ENCODE measurements at regions not wholly inside any gene's neighbourhood (a gene's known extent, or its start where the extent isn't known, plus 50 kb on each side); places are given as distances from the start of the nearest gene placed in this dataset.

DNA sequence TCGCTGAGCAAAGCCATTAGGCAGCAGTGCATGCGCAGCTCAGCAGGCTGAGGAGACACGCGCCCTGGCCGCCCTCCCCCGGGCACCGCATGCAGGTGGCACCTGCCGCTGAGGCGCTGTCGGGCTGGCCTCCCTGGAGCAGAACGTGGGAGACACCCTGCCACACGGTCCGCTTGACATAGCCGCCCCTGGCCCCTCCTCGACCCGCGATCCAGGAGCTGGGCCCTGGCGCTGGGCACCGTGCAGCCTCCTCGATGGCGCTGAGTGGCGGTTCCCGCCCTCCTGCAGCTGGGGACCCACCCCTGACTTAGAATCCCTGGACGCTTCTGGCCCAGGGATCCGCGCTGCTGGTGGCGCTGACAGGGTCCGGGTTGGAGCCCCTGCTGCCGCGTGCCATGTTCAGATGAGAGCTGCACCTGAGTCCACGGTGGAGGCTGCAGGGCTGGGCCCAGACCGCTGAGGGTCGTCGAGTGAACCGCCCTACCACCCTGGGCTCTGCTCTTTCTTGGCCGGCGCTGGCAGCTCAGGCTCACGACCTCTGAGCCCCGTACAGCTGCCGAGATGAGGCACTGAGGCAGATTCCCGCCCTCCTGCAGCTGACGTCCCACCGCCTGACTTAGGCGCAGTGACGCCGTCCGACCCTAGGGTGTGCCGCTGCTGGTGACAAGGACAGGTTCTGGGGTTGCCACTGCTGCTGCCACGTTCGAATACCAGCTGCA, 116.8 kb downstream of the OR13A1 start:
- Histone ChIP-seq H3K4me1 (ENCODE audit: control insufficient read depth, insufficient read depth, low read length) (no peaks in the 10 kb centered on the region), H3K4me3 (ENCODE audit: low read depth, low read length) (no peak overlapping the region), H3K9ac (ENCODE audit: low read depth, low read length) (no peak overlapping the region), H3K9me3 (ENCODE audit: control insufficient read depth, insufficient read depth, low read length) (no peaks in the 10 kb centered on the region), H3K27me3 (ENCODE audit: control insufficient read depth, insufficient read depth, low read length) (no peaks in the 10 kb centered on the region), H3K27ac (ENCODE audit: low read depth, low read length) (no peak overlapping the region), H3K36me3 (ENCODE audit: control insufficient read depth, insufficient read depth, low read length) (no peaks in the 10 kb centered on the region)

DNA sequence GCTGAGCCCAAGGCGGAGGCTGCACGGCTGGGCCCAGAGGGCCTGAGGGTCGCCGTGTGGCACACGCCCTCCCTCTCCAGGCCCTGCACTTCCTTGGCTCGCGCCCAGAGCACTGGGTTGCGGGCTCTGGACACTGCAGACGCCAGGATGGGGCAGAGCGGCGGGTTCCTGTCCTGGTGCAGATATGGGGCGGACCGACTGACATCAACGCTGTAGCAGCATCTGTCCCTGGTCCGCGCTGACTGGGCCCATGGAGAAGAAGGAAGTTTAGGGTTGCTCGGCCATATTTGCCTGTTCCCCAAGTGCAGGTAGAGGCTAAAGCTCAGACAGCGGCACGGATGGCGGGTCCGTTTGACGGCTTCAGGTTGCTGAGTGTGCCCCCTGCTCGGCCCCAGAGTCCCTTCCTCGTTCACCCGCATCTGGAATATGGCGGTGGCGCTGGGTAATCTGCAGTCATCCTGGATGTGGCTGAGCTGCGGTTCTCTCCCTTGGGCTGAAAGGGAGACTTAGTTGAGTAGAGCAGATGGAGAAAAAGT, 116.1 kb downstream of the OR13A1 start:
- no peaks in the 10 kb centered on the region for H3K36me3 ChIP-seq (ENCODE audit: control insufficient read depth, insufficient read depth, low read length)
- no peak overlapping the region for H3K27ac ChIP-seq (ENCODE audit: low read depth, low read length)
- no peak overlapping the region for H3K9ac ChIP-seq (ENCODE audit: low read depth, low read length)
- H3K4me1 ChIP-seq (ENCODE audit: control insufficient read depth, insufficient read depth, low read length), result no peaks in the 10 kb centered on the region
- H3K27me3 ChIP-seq (ENCODE audit: control insufficient read depth, insufficient read depth, low read length), result no peaks in the 10 kb centered on the region
- no peak overlapping the region for H3K4me3 ChIP-seq (ENCODE audit: low read depth, low read length)
- H3K9me3 ChIP-seq (ENCODE audit: control insufficient read depth, insufficient read depth, low read length), result no peaks in the 10 kb centered on the region

DNA sequence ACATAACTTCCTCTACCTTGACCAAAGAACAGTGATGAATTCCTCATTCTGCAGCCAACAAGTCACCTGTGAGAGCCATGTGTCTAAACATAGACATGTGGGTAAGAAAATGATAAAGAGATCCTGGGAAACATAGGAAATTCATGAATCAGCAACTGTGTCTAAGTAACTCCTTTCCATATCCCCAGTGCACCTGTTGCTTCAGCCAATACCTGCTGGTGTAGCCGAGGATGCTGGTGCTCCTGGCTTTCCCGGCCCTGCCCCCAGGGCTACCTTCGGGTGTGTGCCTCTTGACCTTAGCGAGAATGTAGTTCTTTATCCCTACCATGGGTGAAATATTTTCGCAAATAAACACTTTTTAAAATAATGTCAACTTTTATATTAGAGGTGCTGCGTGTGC, 114.1 kb downstream of the OR13A1 start:
- Histone ChIP-seq H3K4me3 (ENCODE audit: low read depth, low read length) (no peak overlapping the region), H3K27me3 (ENCODE audit: control insufficient read depth, insufficient read depth, low read length) (no peaks in the 10 kb centered on the region), H3K9me3 (ENCODE audit: control insufficient read depth, insufficient read depth, low read length) (no peaks in the 10 kb centered on the region), H3K36me3 (ENCODE audit: control insufficient read depth, insufficient read depth, low read length) (no peaks in the 10 kb centered on the region), H3K27ac (ENCODE audit: low read depth, low read length) (no peak overlapping the region), H3K4me1 (ENCODE audit: control insufficient read depth, insufficient read depth, low read length) (no peaks in the 10 kb centered on the region), H3K9ac (ENCODE audit: low read depth, low read length) (no peak overlapping the region)

DNA sequence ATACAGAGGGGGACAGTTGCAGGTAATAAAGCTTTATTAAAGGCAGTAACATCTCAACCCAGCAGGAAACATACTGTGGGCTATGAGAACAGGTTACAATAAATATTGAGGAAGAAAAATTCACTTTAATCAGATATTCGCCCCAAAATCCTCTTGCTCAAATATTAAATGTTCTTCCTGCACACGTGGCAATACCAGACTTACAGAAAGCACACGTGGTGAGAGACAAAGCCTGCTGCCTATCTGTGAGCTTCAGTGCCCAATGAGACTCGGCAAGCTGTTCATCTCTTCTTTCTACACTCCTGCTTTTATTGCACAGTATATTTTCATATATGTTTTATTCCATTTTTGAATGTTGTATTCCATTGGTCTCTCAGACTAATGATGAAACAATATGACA, 113.2 kb downstream of the OR13A1 start:
- Histone ChIP-seq H3K4me3 (ENCODE audit: low read depth, low read length) (no peak overlapping the region), H3K27me3 (ENCODE audit: control insufficient read depth, insufficient read depth, low read length) (no peaks in the 10 kb centered on the region), H3K9me3 (ENCODE audit: control insufficient read depth, insufficient read depth, low read length) (no peaks in the 10 kb centered on the region), H3K27ac (ENCODE audit: low read depth, low read length) (no peak overlapping the region), H3K9ac (ENCODE audit: low read depth, low read length) (no peak overlapping the region), H3K36me3 (ENCODE audit: control insufficient read depth, insufficient read depth, low read length) (no peaks in the 10 kb centered on the region), H3K4me1 (ENCODE audit: control insufficient read depth, insufficient read depth, low read length) (no peaks in the 10 kb centered on the region)

DNA sequence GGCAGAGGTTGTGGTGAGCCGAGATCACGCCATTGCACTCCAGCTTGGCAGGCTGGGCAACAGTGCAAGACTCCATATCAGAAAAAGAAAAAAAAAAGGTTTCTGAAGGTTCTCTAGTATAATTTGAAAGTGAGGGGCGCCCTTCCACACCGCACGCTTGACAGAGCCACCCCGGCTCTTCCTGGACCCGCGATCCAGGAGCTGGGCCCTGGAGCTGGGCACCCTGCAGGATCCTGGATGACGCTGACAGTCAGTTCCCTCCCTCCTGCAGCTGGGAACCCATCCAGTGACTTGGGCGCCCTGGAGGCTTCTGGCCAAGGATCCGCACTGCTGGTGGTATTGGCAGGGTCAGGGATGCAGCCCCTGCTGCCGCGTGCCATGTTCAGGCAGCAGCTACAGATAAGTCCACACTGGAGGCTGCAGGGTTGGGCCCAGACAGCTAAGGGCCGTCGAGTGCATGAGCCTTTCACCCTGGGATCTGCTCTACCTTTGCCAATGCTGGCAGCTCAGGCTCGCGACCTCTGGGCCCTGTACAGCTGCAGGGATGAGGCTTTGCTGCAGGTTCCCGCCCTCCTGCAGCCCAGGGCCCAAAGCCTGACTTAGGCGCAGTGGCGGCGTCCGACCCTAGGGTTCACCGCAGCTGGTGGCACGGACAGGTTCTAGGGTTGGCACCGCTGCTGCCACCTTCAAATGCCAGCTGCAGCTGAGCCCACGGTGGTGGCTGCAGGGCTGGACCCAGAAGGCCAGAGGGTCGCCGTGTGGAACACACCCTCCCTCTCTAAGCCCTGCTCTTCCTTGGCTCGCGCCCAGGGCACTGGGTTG, 110.2 kb downstream of the OR13A1 start:
- no peak overlapping the region for H3K9ac ChIP-seq (ENCODE audit: low read depth, low read length)
- H3K9me3 ChIP-seq (ENCODE audit: control insufficient read depth, insufficient read depth, low read length), result no peaks in the 10 kb centered on the region

DNA sequence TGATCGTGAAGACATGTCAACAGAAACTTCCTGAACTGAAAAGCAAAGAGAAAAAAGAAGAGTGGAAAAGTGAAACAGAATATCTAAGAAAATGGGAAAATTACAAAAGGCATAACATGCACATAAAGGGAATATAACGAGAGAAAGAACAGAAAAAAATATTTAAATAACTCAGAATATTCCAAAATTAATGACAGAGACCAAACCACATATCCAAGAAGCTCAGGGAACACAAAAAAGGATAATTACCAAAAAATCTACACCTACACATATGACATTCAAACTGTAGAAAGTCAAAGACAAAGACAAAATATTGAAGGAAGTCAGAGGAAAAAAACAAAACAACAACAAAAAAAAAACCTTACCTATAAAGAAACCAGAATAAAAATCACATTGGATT, 105.5 kb downstream of the OR13A1 start:
- Histone ChIP-seq H3K27ac (ENCODE audit: low read depth, low read length) (no peak overlapping the region), H3K36me3 (ENCODE audit: control insufficient read depth, insufficient read depth, low read length) (no peaks in the 10 kb centered on the region), H3K4me3 (ENCODE audit: low read depth, low read length) (no peak overlapping the region), H3K27me3 (ENCODE audit: control insufficient read depth, insufficient read depth, low read length) (no peaks in the 10 kb centered on the region), H3K9ac (ENCODE audit: low read depth, low read length) (no peak overlapping the region), H3K4me1 (ENCODE audit: control insufficient read depth, insufficient read depth, low read length) (no peaks in the 10 kb centered on the region), H3K9me3 (ENCODE audit: control insufficient read depth, insufficient read depth, low read length) (no peaks in the 10 kb centered on the region)

More for the DNA sequence above, 110.2 kb downstream of the OR13A1 start:
- Histone ChIP-seq H3K27me3 (ENCODE audit: control insufficient read depth, insufficient read depth, low read length) (no peaks in the 10 kb centered on the region), H3K36me3 (ENCODE audit: control insufficient read depth, insufficient read depth, low read length) (no peaks in the 10 kb centered on the region), H3K27ac (ENCODE audit: low read depth, low read length) (no peak overlapping the region), H3K4me3 (ENCODE audit: low read depth, low read length) (no peak overlapping the region), H3K4me1 (ENCODE audit: control insufficient read depth, insufficient read depth, low read length) (no peaks in the 10 kb centered on the region)

DNA sequence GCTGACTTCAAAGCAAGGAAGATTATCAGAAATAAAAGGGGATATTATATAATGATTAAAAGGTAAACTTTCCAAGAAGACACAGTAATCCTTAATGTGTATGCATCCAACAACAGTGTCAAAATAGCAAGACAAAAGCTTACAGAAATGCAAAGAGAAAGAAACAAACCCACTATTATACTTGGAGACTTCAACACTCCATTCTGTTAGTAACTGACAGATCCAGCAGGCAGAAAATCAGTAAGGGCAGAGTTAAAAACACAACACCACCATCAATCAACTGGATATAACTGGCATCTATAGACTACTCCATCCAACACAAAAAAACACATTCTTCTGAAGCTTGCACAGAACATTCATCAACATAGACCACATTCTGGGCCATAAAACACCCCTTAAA, 103.8 kb downstream of the OR13A1 start:
- no peak overlapping the region for H3K4me3 ChIP-seq (ENCODE audit: low read depth, low read length)
- no peaks in the 10 kb centered on the region for H3K27me3 ChIP-seq (ENCODE audit: control insufficient read depth, insufficient read depth, low read length)
- H3K4me1 ChIP-seq (ENCODE audit: control insufficient read depth, insufficient read depth, low read length), result no peaks in the 10 kb centered on the region
- H3K27ac ChIP-seq (ENCODE audit: low read depth, low read length), result no peak overlapping the region
- no peaks in the 10 kb centered on the region for H3K36me3 ChIP-seq (ENCODE audit: control insufficient read depth, insufficient read depth, low read length)
- H3K9me3 ChIP-seq (ENCODE audit: control insufficient read depth, insufficient read depth, low read length), result no peaks in the 10 kb centered on the region
- H3K9ac ChIP-seq (ENCODE audit: low read depth, low read length), result no peak overlapping the region

DNA sequence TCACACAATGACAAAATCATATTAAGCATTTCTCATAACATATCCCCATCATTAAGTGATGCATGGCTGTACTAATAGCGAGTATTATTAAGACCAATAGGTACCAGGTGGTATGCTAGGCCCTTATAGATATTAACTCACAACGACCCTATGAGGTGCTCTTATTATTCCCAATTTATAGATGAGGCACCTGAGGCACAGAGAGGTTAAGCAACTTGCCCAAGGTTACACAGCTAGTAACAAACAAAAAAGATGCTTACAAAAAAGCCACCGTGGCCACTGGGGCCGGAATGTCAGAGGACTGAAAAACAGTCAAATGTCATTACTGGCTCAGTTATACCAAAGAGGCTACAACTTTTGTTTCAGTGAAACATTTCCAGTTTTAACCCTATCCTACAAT, 96.0 kb downstream of the OR13A1 start:
- Histone ChIP-seq H3K4me3 (ENCODE audit: low read depth, low read length) (no peak overlapping the region), H3K27ac (ENCODE audit: low read depth, low read length) (no peak overlapping the region), H3K9ac (ENCODE audit: low read depth, low read length) (no peak overlapping the region), H3K4me1 (ENCODE audit: control insufficient read depth, insufficient read depth, low read length) (no peaks in the 10 kb centered on the region), H3K36me3 (ENCODE audit: control insufficient read depth, insufficient read depth, low read length) (no peaks in the 10 kb centered on the region), H3K27me3 (ENCODE audit: control insufficient read depth, insufficient read depth, low read length) (no peaks in the 10 kb centered on the region), H3K9me3 (ENCODE audit: control insufficient read depth, insufficient read depth, low read length) (no peaks in the 10 kb centered on the region)

DNA sequence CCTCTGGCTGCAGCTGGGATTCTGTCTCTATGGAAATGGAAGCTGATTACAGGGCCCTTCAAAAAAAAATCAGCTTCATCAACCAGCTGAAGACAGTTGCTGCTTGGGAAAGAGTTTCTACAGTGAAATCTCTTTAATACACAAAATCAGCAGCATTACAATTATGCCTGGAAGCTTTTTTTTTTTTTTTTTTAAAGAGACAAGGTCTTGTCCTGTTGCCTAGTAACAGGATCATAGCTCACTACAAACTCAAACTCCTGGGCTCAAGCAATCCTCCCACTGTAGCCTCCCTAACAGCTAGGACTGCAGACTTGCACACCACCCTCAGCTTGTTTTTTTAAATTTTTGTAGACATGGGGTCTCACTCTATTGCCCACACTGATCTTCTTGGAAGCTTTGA, 94.5 kb downstream of the OR13A1 start:
- Histone ChIP-seq H3K27me3 (ENCODE audit: control insufficient read depth, insufficient read depth, low read length) (no peaks in the 10 kb centered on the region), H3K4me3 (ENCODE audit: low read depth, low read length) (no peak overlapping the region), H3K27ac (ENCODE audit: low read depth, low read length) (no peak overlapping the region), H3K4me1 (ENCODE audit: control insufficient read depth, insufficient read depth, low read length) (no peaks in the 10 kb centered on the region), H3K9me3 (ENCODE audit: control insufficient read depth, insufficient read depth, low read length) (no peaks in the 10 kb centered on the region), H3K36me3 (ENCODE audit: control insufficient read depth, insufficient read depth, low read length) (no peaks in the 10 kb centered on the region), H3K9ac (ENCODE audit: low read depth, low read length) (no peak overlapping the region)

DNA sequence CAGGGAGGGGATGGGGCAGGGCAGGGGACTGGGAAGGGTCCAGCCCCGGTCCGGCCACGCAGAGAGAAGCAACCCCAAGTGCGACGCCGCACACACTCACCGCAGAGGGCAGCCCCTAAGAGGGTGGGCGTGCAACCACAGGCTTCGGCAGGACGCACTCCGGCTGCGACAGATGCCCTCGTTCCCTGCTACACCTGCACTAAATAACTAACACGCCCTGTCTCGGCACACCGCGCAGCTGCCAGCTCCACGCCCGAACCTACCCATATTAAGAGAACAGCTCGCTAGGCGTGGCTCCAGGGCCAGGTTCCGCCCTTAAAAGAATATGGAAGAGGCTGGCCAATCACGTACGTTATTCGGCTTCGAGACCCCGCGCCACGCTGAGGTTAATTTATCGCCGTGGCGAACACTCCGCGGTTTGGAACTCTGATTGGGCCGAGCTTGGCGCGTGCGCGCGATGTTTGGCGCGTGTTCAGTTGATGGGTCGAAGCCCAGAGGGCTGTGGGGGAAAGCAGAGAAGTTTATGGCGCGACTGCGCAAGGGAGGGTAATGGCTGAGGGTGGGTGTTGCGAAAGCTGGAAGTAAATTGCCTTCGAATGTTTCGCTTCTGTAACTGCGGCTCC, 91.1 kb downstream of the OR13A1 start:
- Histone ChIP-seq H3K9ac (ENCODE audit: low read depth, low read length) (no peak overlapping the region), H3K27me3 (ENCODE audit: control insufficient read depth, insufficient read depth, low read length) (no peaks in the 10 kb centered on the region), H3K9me3 (ENCODE audit: control insufficient read depth, insufficient read depth, low read length) (peaks cover 4% of the 10 kb centered on the region; the same call in 1 of the 2 replicates), H3K4me3 (ENCODE audit: low read depth, low read length) (no peak overlapping the region), H3K4me1 (ENCODE audit: control insufficient read depth, insufficient read depth, low read length) (no peaks in the 10 kb centered on the region), H3K36me3 (ENCODE audit: control insufficient read depth, insufficient read depth, low read length) (no peaks in the 10 kb centered on the region), H3K27ac (ENCODE audit: low read depth, low read length) (no peak overlapping the region)

DNA sequence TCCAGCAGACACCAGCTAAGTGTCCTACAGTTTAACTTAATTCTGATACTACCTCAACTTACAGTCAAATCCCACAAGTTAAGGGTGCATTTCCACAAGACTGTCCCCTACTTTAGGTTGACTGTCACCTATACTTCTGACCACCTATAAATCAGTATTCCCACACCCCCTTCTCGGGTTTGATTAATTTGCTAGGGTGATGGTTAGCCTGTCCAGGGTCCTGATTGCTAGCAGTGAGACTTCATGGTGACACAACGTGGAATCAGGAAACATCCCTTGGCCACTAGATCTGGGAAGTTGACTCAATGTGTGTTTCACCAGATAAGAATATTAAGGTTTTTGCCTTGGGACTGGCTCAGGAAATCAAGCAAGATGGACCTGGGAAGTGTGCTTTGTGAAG, 88.4 kb downstream of the OR13A1 start:
- no peak overlapping the region for H3K27ac ChIP-seq (ENCODE audit: low read depth, low read length)
- peaks cover 18% of the 10 kb centered on the region for H3K9me3 ChIP-seq (ENCODE audit: control insufficient read depth, insufficient read depth, low read length)
- no peak overlapping the region for H3K9ac ChIP-seq (ENCODE audit: low read depth, low read length)
- no peaks in the 10 kb centered on the region for H3K4me1 ChIP-seq (ENCODE audit: control insufficient read depth, insufficient read depth, low read length)
- H3K36me3 ChIP-seq (ENCODE audit: control insufficient read depth, insufficient read depth, low read length), result no peaks in the 10 kb centered on the region
- no peak overlapping the region for H3K4me3 ChIP-seq (ENCODE audit: low read depth, low read length)
- H3K27me3 ChIP-seq (ENCODE audit: control insufficient read depth, insufficient read depth, low read length), result no peaks in the 10 kb centered on the region

Data from HUES48 (cell line).